ENCODE measurements at regions not wholly inside any gene's neighbourhood (a gene's known extent, or its start where the extent isn't known, plus 50 kb on each side); places are given as distances from the start of the nearest gene placed in this dataset.

- TF ChIP-seq CTCF (IDR thresholded peaks at IDR 0.05) (no peak), POLR2AphosphoS5 (IDR thresholded peaks at IDR 0.05; ENCODE audit: low read depth, low read length) (no peak), SIN3A (IDR thresholded peaks at IDR 0.05; ENCODE audit: borderline replicate concordance, insufficient read depth, low read depth, low read length) (no peak)
Measured at GRCh38 chr11:27187848-27188621, 147.4 kb downstream of the BBOX1 start.
